ENCODE measurements at regions not wholly inside any gene's neighbourhood (a gene's known extent, or its start where the extent isn't known, plus 50 kb on each side); places are given as distances from the start of the nearest gene placed in this dataset.

DNA sequence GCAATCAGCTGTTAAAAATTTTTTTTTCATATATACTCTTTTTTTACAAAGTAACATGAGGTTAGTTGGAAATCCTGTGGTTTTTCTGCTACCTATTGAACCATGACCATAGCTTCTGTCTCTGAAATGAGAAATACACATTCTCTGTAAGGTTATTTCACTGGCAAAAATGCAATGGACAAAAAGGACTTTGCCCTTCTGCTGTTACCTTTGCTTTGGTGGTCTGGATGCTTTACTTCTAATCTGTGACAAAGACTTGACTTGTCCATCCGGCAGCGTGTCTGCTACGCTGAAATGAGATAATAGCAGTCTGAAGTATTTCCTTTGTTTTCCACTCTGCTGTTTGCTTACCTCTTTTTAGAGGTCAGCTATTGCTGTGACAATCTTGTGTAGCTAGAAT lies 412.8 kb downstream of the SLITRK6 start:
- Histone ChIP-seq H3K4me1 (ENCODE audit: low read length) (peaks cover 57% of the 10 kb centered on the region), H4K20me1 (ENCODE audit: insufficient read depth, low read depth, low read length) (no peaks in the 10 kb centered on the region), H3K27me3 (ENCODE audit: low read length) (no peaks in the 10 kb centered on the region), H3K27ac (ENCODE audit: low read length) (peak overlapping the region; percentile 96), H3K36me3 (ENCODE audit: insufficient read depth, low read length) (no peaks in the 10 kb centered on the region), H3K79me2 (ENCODE audit: low read length) (no peaks in the 10 kb centered on the region), H3K4me2 (ENCODE audit: low read depth, low read length, poor library complexity, severe bottlenecking) (peak overlapping the region; percentile 78), H3K4me3 (ENCODE audit: low read length) (peak overlapping the region; percentile 47), H3K9me3 (ENCODE audit: low read length) (peaks cover 6% of the 10 kb centered on the region; the same call in 1 of the 2 replicates), H3K9ac (ENCODE audit: low read length) (peak overlapping the region; percentile 65), H2AFZ (ENCODE audit: low read length) (peak overlapping the region; percentile 80), H3K9me2 (replicated peaks; ENCODE audit: insufficient read depth, low read length) (no peaks in the 10 kb centered on the region)
- DNase-seq = peak; percentile 82

DNA sequence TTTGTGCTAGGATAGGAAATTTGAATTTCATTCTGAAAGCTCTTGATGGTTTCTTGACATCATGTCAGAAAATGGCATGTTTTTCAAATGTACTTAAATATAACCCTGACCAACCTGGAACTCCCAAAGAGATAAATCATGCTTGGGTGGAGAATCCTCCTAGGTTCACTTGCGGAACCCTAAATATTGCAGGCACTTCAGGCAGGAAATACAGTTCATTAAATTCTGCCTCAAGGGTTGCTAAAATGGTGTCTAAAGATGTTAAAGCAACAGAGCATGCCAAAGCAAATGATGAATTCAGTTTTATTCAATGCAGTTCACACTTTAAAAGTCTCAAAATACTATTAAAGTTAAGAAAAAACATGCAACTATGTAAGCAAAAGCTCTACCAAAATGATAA lies 415.9 kb downstream of the SLITRK6 start:
- peak overlapping the region; percentile 43 for H3K4me2 ChIP-seq (ENCODE audit: low read depth, low read length, poor library complexity, severe bottlenecking)
- peak; percentile 84 for DNase-seq
- no peaks in the 10 kb centered on the region for H3K36me3 ChIP-seq (ENCODE audit: insufficient read depth, low read length)

DNA sequence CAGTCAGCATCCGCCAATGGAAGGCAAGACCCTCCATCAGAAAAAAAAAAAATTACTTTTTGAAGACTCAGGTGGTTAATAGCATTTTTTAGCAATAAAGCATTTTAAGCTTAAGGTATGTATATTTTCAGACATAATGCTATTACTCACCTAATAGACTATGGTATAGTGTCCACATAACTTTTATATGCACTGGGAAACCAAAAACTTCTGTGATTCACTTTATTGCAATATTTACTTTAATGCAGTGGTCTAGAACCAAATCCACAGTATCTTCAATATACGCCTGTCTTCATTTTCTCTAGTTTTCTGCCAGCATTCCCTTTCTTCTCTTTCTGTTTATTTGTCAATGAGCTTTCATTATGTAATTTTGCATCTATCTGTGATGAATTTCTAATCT lies 418.1 kb downstream of the SLITRK6 start:
- no peak for DNase-seq
- Histone ChIP-seq H3K36me3 (ENCODE audit: insufficient read depth, low read length) (no peaks in the 10 kb centered on the region), H3K9ac (ENCODE audit: low read length) (no peak overlapping the region), H2AFZ (ENCODE audit: low read length) (peak overlapping the region; percentile 25; the same call in 1 of the 2 replicates), H3K9me2 (replicated peaks; ENCODE audit: insufficient read depth, low read length) (no peaks in the 10 kb centered on the region), H3K9me3 (ENCODE audit: low read length) (no peaks in the 10 kb centered on the region), H3K4me3 (ENCODE audit: low read length) (no peak overlapping the region), H3K79me2 (ENCODE audit: low read length) (no peaks in the 10 kb centered on the region), H3K4me2 (ENCODE audit: low read depth, low read length, poor library complexity, severe bottlenecking) (peak overlapping the region; percentile 69), H4K20me1 (ENCODE audit: insufficient read depth, low read depth, low read length) (no peaks in the 10 kb centered on the region), H3K27me3 (ENCODE audit: low read length) (no peaks in the 10 kb centered on the region), H3K27ac (ENCODE audit: low read length) (peak overlapping the region; percentile 96), H3K4me1 (ENCODE audit: low read length) (peaks cover 80% of the 10 kb centered on the region)

More for the DNA sequence above, 415.9 kb downstream of the SLITRK6 start:
- Histone ChIP-seq H3K4me3 (ENCODE audit: low read length) (peak overlapping the region; percentile 30), H3K9ac (ENCODE audit: low read length) (peak overlapping the region; percentile 13), H3K27me3 (ENCODE audit: low read length) (no peaks in the 10 kb centered on the region), H3K27ac (ENCODE audit: low read length) (peak overlapping the region; percentile 96), H3K79me2 (ENCODE audit: low read length) (no peaks in the 10 kb centered on the region), H4K20me1 (ENCODE audit: insufficient read depth, low read depth, low read length) (no peaks in the 10 kb centered on the region), H2AFZ (ENCODE audit: low read length) (peak overlapping the region; percentile 38), H3K4me1 (ENCODE audit: low read length) (peaks cover 89% of the 10 kb centered on the region), H3K9me3 (ENCODE audit: low read length) (peaks cover 6% of the 10 kb centered on the region; the same call in 1 of the 2 replicates), H3K9me2 (replicated peaks; ENCODE audit: insufficient read depth, low read length) (no peaks in the 10 kb centered on the region)

DNA sequence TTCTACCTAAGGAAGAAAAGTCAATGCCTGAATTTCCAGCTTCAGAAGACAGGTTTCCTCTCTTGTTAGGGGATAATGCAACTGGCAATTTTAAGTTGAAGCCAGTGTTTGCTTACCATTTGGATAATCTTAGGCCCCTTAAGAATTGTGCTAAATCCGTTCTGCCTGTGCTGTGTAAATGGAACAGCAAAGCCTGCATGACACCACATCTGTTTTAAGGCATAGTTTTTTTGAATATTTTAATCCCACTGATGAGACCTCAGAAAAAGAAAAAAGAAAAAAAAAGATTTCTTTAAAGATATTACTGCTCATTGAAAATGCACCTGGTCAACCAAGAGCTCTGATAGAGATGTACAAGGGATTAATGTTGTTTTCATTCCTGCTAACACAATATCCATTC lies 419.2 kb downstream of the SLITRK6 start:
- H3K9me3 ChIP-seq (ENCODE audit: low read length) = no peaks in the 10 kb centered on the region
- H2AFZ ChIP-seq (ENCODE audit: low read length) = peak overlapping the region; percentile 65
- H3K4me1 ChIP-seq (ENCODE audit: low read length) = peaks cover 69% of the 10 kb centered on the region
- no peaks in the 10 kb centered on the region for H3K27me3 ChIP-seq (ENCODE audit: low read length)
- no peaks in the 10 kb centered on the region for H3K9me2 ChIP-seq (replicated peaks; ENCODE audit: insufficient read depth, low read length)
- peak overlapping the region; percentile 69 for H3K4me2 ChIP-seq (ENCODE audit: low read depth, low read length, poor library complexity, severe bottlenecking)
- H3K79me2 ChIP-seq (ENCODE audit: low read length) = no peaks in the 10 kb centered on the region
- H3K27ac ChIP-seq (ENCODE audit: low read length) = peak overlapping the region; percentile 96
- no peaks in the 10 kb centered on the region for H4K20me1 ChIP-seq (ENCODE audit: insufficient read depth, low read depth, low read length)
- H3K36me3 ChIP-seq (ENCODE audit: insufficient read depth, low read length) = no peaks in the 10 kb centered on the region
- H3K4me3 ChIP-seq (ENCODE audit: low read length) = peak overlapping the region; percentile 50
- DNase-seq = peak; percentile 91
- H3K9ac ChIP-seq (ENCODE audit: low read length) = peak overlapping the region; percentile 59

DNA sequence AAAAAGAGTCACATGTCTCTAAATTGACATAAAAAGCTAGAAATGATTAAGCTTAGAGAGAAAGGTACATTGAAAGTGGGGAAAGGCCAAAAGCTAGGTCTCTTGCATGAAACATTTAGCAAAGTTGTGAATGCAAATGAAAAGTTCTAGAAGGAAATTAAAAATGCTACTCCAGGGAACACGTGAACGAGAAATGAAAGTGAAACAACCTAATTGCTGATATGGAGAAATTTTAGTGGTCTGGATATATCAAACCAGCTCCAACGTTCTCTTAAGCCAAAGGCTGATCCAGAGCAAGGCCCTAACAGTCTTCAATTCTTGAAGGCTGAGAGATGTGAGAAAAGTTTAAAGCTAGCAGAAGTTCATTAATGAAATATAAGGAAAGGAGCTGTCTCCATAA lies 419.8 kb downstream of the SLITRK6 start:
- Histone ChIP-seq H3K4me1 (ENCODE audit: low read length) (peaks cover 64% of the 10 kb centered on the region), H3K4me3 (ENCODE audit: low read length) (peak overlapping the region; percentile 50), H3K9me3 (ENCODE audit: low read length) (no peaks in the 10 kb centered on the region), H3K36me3 (ENCODE audit: insufficient read depth, low read length) (no peaks in the 10 kb centered on the region), H3K27ac (ENCODE audit: low read length) (peak overlapping the region; percentile 96), H2AFZ (ENCODE audit: low read length) (peak overlapping the region; percentile 54; the same call in 1 of the 2 replicates), H3K9me2 (replicated peaks; ENCODE audit: insufficient read depth, low read length) (no peaks in the 10 kb centered on the region), H3K9ac (ENCODE audit: low read length) (peak overlapping the region; percentile 59), H3K27me3 (ENCODE audit: low read length) (no peaks in the 10 kb centered on the region), H4K20me1 (ENCODE audit: insufficient read depth, low read depth, low read length) (no peaks in the 10 kb centered on the region), H3K4me2 (ENCODE audit: low read depth, low read length, poor library complexity, severe bottlenecking) (peak overlapping the region; percentile 69), H3K79me2 (ENCODE audit: low read length) (no peaks in the 10 kb centered on the region)
- DNase-seq = peak; percentile 90

DNA sequence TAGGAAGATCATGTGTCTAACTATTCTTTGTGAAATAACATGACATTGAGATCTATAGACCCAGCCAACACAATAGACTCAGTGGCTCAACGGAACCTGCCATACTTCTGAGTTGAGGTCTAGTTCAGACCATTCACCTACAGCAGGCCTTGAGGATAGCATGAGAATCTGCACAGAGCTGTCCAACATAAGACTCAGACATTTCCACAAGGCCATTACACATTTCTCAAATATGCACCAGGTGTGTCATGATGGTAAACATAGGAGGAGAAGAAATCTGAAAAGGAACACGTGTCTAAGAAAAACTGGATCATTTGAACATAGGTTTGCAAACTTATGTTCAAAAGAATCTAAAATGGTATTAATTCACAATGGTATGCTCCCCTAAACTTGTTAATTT lies 421.4 kb downstream of the SLITRK6 start:
- H3K27ac ChIP-seq (ENCODE audit: low read length) = peak overlapping the region; percentile 96; the same call in 1 of the 2 replicates
- H4K20me1 ChIP-seq (ENCODE audit: insufficient read depth, low read depth, low read length) = no peaks in the 10 kb centered on the region
- 0 out of 2 replicates have a peak overlapping the region, but pooled peaks have one; percentile 32 for H2AFZ ChIP-seq (ENCODE audit: low read length)
- H3K27me3 ChIP-seq (ENCODE audit: low read length) = no peaks in the 10 kb centered on the region
- no peaks in the 10 kb centered on the region for H3K9me2 ChIP-seq (replicated peaks; ENCODE audit: insufficient read depth, low read length)
- no peak overlapping the region for H3K9ac ChIP-seq (ENCODE audit: low read length)
- H3K9me3 ChIP-seq (ENCODE audit: low read length) = peaks cover 3% of the 10 kb centered on the region; the same call in 1 of the 2 replicates
- no peak overlapping the region for H3K4me2 ChIP-seq (ENCODE audit: low read depth, low read length, poor library complexity, severe bottlenecking)
- peaks cover 49% of the 10 kb centered on the region for H3K4me1 ChIP-seq (ENCODE audit: low read length)
- no peaks in the 10 kb centered on the region for H3K36me3 ChIP-seq (ENCODE audit: insufficient read depth, low read length)
- H3K79me2 ChIP-seq (ENCODE audit: low read length) = no peaks in the 10 kb centered on the region
- H3K4me3 ChIP-seq (ENCODE audit: low read length) = no peak overlapping the region
- DNase-seq = no peak

DNA sequence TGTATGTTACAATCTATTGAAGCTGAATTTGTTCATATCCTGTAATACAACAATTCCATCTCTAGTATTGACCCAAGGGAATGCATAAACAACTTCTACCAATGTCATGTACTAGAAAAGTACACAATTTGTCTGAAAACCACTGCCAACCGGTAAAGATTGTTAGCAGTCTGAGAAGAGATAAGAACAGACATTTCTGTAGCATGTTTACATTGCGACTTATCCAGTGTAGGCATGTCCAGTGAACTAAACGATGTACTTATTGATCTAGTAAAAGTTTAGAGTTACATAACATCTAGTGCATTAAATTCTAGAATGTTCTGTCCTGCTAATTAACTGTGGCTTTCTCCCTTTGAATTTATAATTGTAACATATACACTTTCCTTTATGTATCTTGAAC lies 425.9 kb downstream of the SLITRK6 start:
- no peak overlapping the region for H3K9ac ChIP-seq (ENCODE audit: low read length)
- H3K4me1 ChIP-seq (ENCODE audit: low read length) = peaks cover 5% of the 10 kb centered on the region
- H2AFZ ChIP-seq (ENCODE audit: low read length) = peak overlapping the region; percentile 80
- no peak overlapping the region for H3K4me3 ChIP-seq (ENCODE audit: low read length)
- H3K27me3 ChIP-seq (ENCODE audit: low read length) = no peaks in the 10 kb centered on the region
- H3K9me2 ChIP-seq (replicated peaks; ENCODE audit: insufficient read depth, low read length) = no peaks in the 10 kb centered on the region
- peaks cover 3% of the 10 kb centered on the region; the same call in 1 of the 2 replicates for H3K9me3 ChIP-seq (ENCODE audit: low read length)
- no peaks in the 10 kb centered on the region for H4K20me1 ChIP-seq (ENCODE audit: insufficient read depth, low read depth, low read length)
- H3K36me3 ChIP-seq (ENCODE audit: insufficient read depth, low read length) = no peaks in the 10 kb centered on the region
- H3K4me2 ChIP-seq (ENCODE audit: low read depth, low read length, poor library complexity, severe bottlenecking) = no peak overlapping the region
- no peak overlapping the region for H3K27ac ChIP-seq (ENCODE audit: low read length)
- H3K79me2 ChIP-seq (ENCODE audit: low read length) = no peaks in the 10 kb centered on the region
- DNase-seq = no peak

DNA sequence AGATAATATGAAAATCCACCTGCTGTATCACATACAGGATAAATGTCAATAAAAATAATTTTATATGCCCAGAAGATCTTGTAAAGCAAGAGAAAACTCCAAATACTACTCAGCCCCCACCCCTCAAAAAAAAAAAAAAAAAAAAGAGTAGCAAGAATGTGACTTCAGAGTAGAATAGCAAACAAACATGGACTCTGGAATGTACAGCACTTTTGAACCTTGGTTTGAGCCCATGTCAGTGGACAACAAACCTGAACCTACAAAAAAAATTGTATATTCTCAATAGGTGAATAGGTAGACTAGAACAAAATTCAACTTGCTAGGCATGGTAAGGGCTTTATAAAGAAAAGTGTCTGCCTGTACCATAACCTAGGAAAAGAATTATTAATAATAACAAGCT lies 428.0 kb downstream of the SLITRK6 start:
- Histone ChIP-seq H2AFZ (ENCODE audit: low read length) (no peak overlapping the region), H3K4me3 (ENCODE audit: low read length) (no peak overlapping the region), H4K20me1 (ENCODE audit: insufficient read depth, low read depth, low read length) (no peaks in the 10 kb centered on the region), H3K9me2 (replicated peaks; ENCODE audit: insufficient read depth, low read length) (no peaks in the 10 kb centered on the region), H3K27ac (ENCODE audit: low read length) (no peak overlapping the region), H3K79me2 (ENCODE audit: low read length) (no peaks in the 10 kb centered on the region), H3K9me3 (ENCODE audit: low read length) (peaks cover 3% of the 10 kb centered on the region; the same call in 1 of the 2 replicates), H3K36me3 (ENCODE audit: insufficient read depth, low read length) (no peaks in the 10 kb centered on the region), H3K4me1 (ENCODE audit: low read length) (no peaks in the 10 kb centered on the region; the same call in 1 of the 2 replicates), H3K4me2 (ENCODE audit: low read depth, low read length, poor library complexity, severe bottlenecking) (no peak overlapping the region), H3K9ac (ENCODE audit: low read length) (no peak overlapping the region), H3K27me3 (ENCODE audit: low read length) (no peaks in the 10 kb centered on the region)
- no peak for DNase-seq
